ENCODE measurements at regions not wholly inside any gene's neighbourhood (a gene's known extent, or its start where the extent isn't known, plus 50 kb on each side); places are given as distances from the start of the nearest gene placed in this dataset.

GRCh38 chr5:13553896-13554295, 390.6 kb downstream of the DNAH5 start:
- TF ChIP-seq CTCF (IDR thresholded peaks at IDR 0.05), result no peak
- TF ChIP-seq POLR2A (IDR thresholded peaks at IDR 0.05), result no peak

All from Peyer's patch (tissue), 4 donors.